Upper lobe of right lung (tissue), 1 donor: ENCODE measurements at regions not wholly inside any gene's neighbourhood (a gene's known extent, or its start where the extent isn't known, plus 50 kb on each side); places are given as distances from the start of the nearest gene placed in this dataset.

Experiments used
- ATAC-seq: fragments of 200-7000 bp; cut with Tn5 transposase; one replicate; pipeline ENCODE4 v1.9.1; 2020; ENCODE audit warnings: mild to moderate bottlenecking, moderate library complexity
- DNase-seq: peaks from one replicate; pipeline ENCODE4 v3.0.0-alpha.2; 2020
- H3K27ac ChIP-seq: fragments of 200-600 bp; one replicate; pipeline ENCODE4 v1.8.0; 2022
- H3K27me3 ChIP-seq: fragments of 200-600 bp; one replicate; pipeline ENCODE4 v1.8.0; 2022; ENCODE audit warnings: mild to moderate bottlenecking
- H3K36me3 ChIP-seq: fragments of 200-600 bp; one replicate; pipeline ENCODE4 v1.8.0; 2022
- H3K4me1 ChIP-seq: fragments of 200-600 bp; one replicate; pipeline ENCODE4 v1.8.0; 2022
- H3K4me3 ChIP-seq: fragments of 200-600 bp; one replicate; pipeline ENCODE4 v1.8.0; 2022; ENCODE audit warnings: mild to moderate bottlenecking
- H3K9me3 ChIP-seq: fragments of 200-600 bp; one replicate; pipeline ENCODE4 v1.8.0; 2022
- intact Hi-C: fragments of 100-400 bp; cut with DNase I; formaldehyde crosslinking; loops from one replicate; pipeline ENCODE4 v1.11.0; 2022
- TF ChIP-seq, protein P1 (sequence below): fragments of 200-600 bp; IDR thresholded peaks from one replicate; pipeline ENCODE4 v1.8.0; 2022; ENCODE audit warnings: antibody characterized with exemption
- donor health status: DM: no; HTN: yes; CAD: no; lungs with severe emphysema.

DNA sequence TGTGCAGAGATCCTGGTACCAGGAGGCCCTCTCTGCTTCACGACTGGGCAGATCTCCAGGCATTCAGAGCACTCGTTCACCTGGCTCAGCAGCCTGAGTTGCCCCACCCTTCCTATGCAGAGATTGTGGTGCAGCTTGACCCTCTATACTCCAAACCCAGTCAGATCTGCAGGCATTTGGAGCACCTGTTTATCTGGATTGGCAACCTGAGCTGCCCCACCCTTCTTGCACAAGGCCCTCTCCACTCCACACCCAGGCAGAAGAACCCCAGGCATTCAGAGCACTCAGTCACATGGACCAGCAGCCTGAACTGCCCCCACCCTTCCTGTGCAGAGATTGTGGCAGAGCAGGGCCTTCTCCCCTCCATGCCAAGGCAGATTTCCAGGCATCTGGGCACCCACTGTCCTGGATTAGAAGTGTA, 88.4 kb upstream of the CDH5 start:
- no peaks in the 10 kb centered on the region for H3K9me3 ChIP-seq
- TF ChIP-seq, protein P1, sequence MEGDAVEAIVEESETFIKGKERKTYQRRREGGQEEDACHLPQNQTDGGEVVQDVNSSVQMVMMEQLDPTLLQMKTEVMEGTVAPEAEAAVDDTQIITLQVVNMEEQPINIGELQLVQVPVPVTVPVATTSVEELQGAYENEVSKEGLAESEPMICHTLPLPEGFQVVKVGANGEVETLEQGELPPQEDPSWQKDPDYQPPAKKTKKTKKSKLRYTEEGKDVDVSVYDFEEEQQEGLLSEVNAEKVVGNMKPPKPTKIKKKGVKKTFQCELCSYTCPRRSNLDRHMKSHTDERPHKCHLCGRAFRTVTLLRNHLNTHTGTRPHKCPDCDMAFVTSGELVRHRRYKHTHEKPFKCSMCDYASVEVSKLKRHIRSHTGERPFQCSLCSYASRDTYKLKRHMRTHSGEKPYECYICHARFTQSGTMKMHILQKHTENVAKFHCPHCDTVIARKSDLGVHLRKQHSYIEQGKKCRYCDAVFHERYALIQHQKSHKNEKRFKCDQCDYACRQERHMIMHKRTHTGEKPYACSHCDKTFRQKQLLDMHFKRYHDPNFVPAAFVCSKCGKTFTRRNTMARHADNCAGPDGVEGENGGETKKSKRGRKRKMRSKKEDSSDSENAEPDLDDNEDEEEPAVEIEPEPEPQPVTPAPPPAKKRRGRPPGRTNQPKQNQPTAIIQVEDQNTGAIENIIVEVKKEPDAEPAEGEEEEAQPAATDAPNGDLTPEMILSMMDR = no peak
- H3K4me1 ChIP-seq = no peaks in the 10 kb centered on the region
- intact Hi-C loops = no loop called here
- no peaks in the 10 kb centered on the region for H3K36me3 ChIP-seq
- ATAC-seq (peak; percentile 94), DNase-seq (peak; percentile 83)
- peak overlapping the region; percentile 55 for H3K27ac ChIP-seq
- H3K4me3 ChIP-seq = no peak overlapping the region
- no peaks in the 10 kb centered on the region for H3K27me3 ChIP-seq

DNA sequence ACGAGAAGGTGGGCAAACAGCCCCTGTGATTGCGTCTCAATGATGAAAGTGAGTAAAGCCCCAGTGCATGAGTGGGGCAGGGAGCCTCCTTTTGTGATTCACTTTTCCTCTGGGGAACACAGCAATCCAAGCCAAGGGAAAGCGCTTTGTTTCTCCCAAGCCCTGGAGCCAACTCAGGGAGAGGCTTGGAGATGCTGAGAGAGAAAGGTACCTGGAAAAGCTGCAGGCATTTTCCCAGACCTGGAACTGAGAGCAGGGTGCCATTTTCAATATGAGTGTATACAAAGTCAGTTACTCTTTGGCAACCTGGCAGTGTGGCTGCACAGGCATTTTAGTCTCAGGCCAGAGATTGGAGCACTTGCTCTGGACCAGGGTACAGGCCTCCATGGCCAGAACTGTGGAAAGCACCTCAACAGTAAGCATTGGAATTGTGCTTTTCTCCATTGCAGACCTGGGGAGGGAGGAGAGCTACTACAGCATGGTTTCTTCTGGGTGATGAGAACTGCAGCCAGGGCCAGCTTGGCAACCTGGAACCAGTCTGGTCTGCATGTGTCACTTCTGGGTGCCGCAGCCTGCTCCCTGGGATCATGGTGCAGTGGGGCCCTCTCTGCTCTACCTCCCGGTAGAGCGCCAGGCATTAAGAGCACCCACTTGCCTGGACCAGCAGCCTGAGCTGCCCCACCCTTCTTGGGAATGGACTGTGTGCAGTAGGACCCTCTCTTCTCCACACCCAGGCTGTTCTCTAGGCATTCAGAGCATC, 89.0 kb upstream of the CDH5 start:
- H3K27me3 ChIP-seq = no peaks in the 10 kb centered on the region
- H3K9me3 ChIP-seq = no peaks in the 10 kb centered on the region
- TF ChIP-seq, protein P1 = no peak
- H3K4me3 ChIP-seq = no peak overlapping the region
- ATAC-seq (no peak), DNase-seq (no peak)
- no peak overlapping the region for H3K27ac ChIP-seq
- intact Hi-C loops = no loop called here
- H3K4me1 ChIP-seq = no peaks in the 10 kb centered on the region
- no peaks in the 10 kb centered on the region for H3K36me3 ChIP-seq

DNA sequence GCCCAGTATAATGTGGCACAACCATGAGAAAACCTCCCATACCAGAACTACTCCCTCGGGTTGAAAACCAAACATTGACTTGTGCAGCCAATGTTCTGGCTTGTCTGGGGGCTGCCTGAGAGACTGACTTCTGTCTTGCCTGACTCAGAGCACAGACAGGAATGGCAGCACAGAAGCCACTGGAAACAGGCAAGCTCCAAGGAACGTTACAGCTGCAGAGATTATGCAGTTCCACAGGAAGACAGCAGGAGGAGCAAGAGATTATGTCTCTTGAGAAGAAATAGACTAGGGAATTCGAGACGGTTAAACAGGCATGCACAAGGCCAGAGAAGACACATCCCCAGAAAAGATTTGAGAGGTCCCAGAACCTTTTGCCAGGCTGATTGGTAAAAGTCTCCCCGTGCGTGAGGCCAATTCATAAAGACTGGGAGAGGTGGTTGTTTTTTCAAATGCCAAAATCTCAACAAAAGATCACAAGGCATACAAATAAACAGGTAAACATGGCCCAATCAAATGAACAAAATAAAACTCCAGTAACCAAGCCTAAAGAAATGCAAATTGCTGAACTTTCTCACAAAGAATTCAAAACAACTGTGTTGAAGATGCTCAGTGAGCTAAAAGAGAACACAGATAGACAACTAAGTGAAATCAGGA, 90.6 kb upstream of the CDH5 start:
- DNase-seq = no peak

DNA sequence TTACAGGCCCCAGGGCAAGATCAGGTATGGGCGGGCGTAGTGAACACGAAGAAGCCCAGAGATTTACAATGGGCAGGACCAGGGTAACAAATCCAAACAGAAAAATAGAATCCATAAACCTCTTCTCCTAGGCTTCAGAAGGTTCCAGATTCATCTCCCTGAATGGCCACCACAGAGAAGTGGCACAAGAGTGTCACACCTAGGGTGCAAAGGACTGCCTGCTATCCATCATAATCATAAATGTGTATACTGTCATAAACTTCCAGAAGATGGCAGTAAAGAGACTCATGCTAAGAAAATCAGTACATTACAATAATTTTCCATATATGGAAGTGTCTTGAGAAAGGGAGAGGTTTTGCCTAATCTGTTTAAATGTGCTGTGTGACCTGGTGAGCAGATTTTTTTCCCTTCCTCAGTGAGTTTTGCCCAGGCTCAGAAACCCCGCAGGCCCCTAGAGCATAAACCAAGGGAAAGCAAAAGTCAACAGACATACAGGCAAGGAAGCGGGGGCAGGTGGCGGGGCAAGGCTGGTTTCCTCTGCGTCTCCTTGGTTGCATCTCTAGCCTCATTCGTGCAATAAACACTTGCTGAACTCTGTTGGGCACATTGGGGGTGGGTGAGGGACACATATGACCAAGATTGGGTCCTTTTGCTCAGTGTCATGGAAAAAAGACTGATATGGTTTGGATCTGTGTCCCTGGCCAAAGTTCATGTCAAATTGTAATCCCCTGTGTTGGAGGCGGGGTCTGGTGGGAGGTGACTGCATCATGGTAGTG, 92.0 kb upstream of the CDH5 start:
- Histone ChIP-seq H3K27me3 (peaks cover 3% of the 10 kb centered on the region), H3K4me1 (peaks cover 9% of the 10 kb centered on the region), H3K9me3 (no peaks in the 10 kb centered on the region), H3K36me3 (no peaks in the 10 kb centered on the region), H3K4me3 (no peak overlapping the region), H3K27ac (no peak overlapping the region)
- intact Hi-C loops = no loop called here
- ATAC-seq = no peak
- DNase-seq = no peak
- TF ChIP-seq, protein P1 = peak; percentile 41

More for the DNA sequence above, 90.6 kb upstream of the CDH5 start:
- H3K27me3 ChIP-seq = peaks cover 3% of the 10 kb centered on the region
- H3K4me1 ChIP-seq = no peaks in the 10 kb centered on the region
- intact Hi-C loops = no loop called here
- peak; percentile 48 for ATAC-seq
- H3K36me3 ChIP-seq = no peaks in the 10 kb centered on the region
- TF ChIP-seq, protein P1 = peak; percentile 68
- no peak overlapping the region for H3K27ac ChIP-seq
- H3K4me3 ChIP-seq = no peak overlapping the region
- H3K9me3 ChIP-seq = no peaks in the 10 kb centered on the region

DNA sequence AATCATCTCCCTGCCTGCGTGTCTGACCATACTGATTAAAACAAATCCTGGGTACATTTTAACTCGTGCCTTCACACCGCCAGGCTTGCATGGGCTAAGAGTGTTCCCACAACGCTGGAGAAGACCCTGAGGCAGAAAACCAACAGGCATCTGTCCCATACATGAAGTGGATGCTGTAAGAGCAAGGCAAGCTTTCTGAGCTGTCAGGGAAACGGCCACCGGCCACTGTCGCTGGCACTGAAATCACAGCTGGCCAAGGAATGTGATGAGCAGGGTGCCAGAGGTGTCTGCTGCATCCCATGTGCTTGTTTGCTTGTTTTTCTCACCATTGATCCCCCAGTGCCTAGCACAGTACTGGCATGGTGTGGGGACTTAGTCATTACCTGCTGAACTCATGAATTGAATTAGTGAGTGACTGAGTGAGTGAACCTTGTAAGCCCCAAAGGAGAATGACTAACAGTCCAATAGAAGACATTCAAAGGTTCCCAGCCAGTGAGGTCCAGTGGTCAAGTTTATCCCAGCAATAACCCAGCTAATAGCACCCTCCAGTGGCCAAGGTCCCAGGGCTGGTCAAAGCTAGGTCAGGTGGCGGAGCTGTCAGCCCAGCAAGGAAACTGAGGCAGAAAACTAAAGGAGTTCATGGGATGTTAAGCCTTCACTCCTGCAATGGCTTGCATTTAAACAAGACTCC, 92.7 kb upstream of the CDH5 start:
- Histone ChIP-seq H3K4me3 (no peak overlapping the region), H3K27me3 (peaks cover 3% of the 10 kb centered on the region), H3K4me1 (peaks cover 9% of the 10 kb centered on the region), H3K36me3 (no peaks in the 10 kb centered on the region), H3K9me3 (no peaks in the 10 kb centered on the region), H3K27ac (no peak overlapping the region)
- ATAC-seq = no peak
- no peak for DNase-seq
- TF ChIP-seq, protein P1 = no peak
- intact Hi-C loops = no loop called here
